ENCODE measurements at regions not wholly inside any gene's neighbourhood (a gene's known extent, or its start where the extent isn't known, plus 50 kb on each side); places are given as distances from the start of the nearest gene placed in this dataset.
A peak's percentile ranks its signal among the peaks of the same experiment; 100 is the strongest.

DNA sequence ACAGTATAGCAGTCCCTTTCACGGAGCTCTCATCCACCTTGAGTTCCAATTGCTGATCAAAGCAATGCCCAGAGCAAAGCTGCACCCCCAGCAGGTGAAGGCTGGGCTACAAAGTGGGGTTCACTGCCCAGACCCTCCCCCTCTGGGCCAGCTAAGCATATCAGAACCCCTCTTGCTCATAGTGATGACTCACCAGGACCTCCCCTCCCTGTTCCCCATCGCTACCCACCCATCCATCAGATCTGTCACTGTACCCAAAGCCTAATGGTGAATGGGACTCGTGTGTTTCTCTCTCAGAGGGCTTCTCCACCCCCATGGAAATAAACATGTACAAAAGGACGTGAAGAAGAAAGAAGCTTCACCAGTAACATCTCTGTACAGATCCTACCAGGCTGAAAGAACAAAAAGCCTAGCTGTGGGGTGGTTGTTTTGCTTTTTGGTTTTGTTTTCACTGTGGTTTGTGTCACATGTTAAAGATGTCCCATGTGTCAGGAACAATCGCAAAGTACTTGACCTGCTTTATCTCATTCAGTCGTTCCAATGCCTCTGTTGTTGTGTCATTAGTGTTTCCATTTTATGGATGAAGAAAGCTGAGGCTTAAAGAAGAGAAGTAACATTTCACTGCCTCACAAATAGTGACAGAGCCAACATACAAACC lies 518.5 kb downstream of the CD83 start:
- intact Hi-C loops (cut with micrococcal nuclease; ENCODE audit: unreplicated experiment) (no loop called here), in situ Hi-C loops (cut with MboI) (no loop called here)
- Histone ChIP-seq H3K79me2 (ENCODE audit: control insufficient read depth, insufficient read depth, low read length) (no peaks in the 10 kb centered on the region), H3K9me3 (replicated peaks; ENCODE audit: control insufficient read depth, insufficient read depth, low read length) (no peaks in the 10 kb centered on the region; the same call in 2 of the 3 replicates), H3K27me3 (replicated peaks in 1 of 2; ENCODE audit: control insufficient read depth in 2 of 2, insufficient read depth in 2 of 2, low read length in 1 of 2) (no peaks in the 10 kb centered on the region), H4K20me1 (ENCODE audit: control insufficient read depth, insufficient read depth) (no peaks in the 10 kb centered on the region), H3K4me2 (ENCODE audit: control insufficient read depth, insufficient read depth) (peak overlapping the region; percentile 75), H3K36me3 (ENCODE audit: control insufficient read depth in 2 of 2, insufficient read depth in 2 of 2, low read length in 1 of 2) (no peaks in the 10 kb centered on the region), H3K4me1 (ENCODE audit: control insufficient read depth, insufficient read depth, low read length) (peaks cover 41% of the 10 kb centered on the region), H3K4me3 (peak overlapping the region; percentile 37; the same call in 1 of the 2 replicates), H3K9ac (ENCODE audit: control insufficient read depth, insufficient read depth, low read length) (no peak overlapping the region), H3K27ac (ENCODE audit: control insufficient read depth, insufficient read depth) (peak overlapping the region; percentile 31; the same call in 1 of the 2 replicates), H2AFZ (ENCODE audit: control insufficient read depth, low read depth, low read length) (peak overlapping the region; percentile 76)
- ChIA-PET RAD21 (ENCODE audit: unreplicated experiment) (interaction anchor here (0.9 to 1.7 kb wide), 8 partner anchors 8 to 239 kb away, joined by 3 to 10 read pairs (median 4); no protein-coding TSS in a partner anchor), POLR2A (interaction anchor here (0.8 to 2.2 kb wide), 2 partner anchors 24 to 25 kb away, joined by 3 to 7 read pairs; no protein-coding TSS in a partner anchor), SMC1A (ENCODE audit: uncharacterized antibody, unreplicated experiment) (interaction anchor here (0.6 to 2.6 kb wide), 13 partner anchors 12 to 545 kb away, joined by 3 to 23 read pairs (median 5); no protein-coding TSS in a partner anchor), CTCF (interaction anchor here (0.6 to 1.5 kb wide), 7 partner anchors 9 to 754 kb away, joined by 3 to 5 read pairs (median 3); no protein-coding TSS in a partner anchor)
- no TSS peak for BruUV-seq (replicated peaks)
- whole genome bisulfite sequencing (ENCODE audit: insufficient coverage, insufficient replicate concordance, low lambda C conversion rate, missing lambda C conversion rate): 16% methylated on average over 6 of the region's 6 CpGs
- DNase-seq (ENCODE audit: low read depth, low spot score): peak; percentile 30
- ATAC-seq: peak; percentile 76
- peak; percentile 92 for FAIRE-seq
- TF ChIP-seq, protein P1, sequence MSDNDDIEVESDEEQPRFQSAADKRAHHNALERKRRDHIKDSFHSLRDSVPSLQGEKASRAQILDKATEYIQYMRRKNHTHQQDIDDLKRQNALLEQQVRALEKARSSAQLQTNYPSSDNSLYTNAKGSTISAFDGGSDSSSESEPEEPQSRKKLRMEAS (IDR thresholded peaks at IDR 0.05; ENCODE audit: low read depth, low read length): peak; percentile 61; the same call in 1 of the 2 replicates
- peak; percentile 95 for TF ChIP-seq ZNF24 (IDR thresholded peaks at IDR 0.05)
- 0 out of 2 replicates have a peak, but pooled peaks have one; percentile 11 for TF ChIP-seq NFIC (IDR thresholded peaks at IDR 0.05; ENCODE audit: low read depth, low read length)
- peak; percentile 81 for TF ChIP-seq RUNX3 (IDR thresholded peaks at IDR 0.05; ENCODE audit: low read length)
- TF ChIP-seq, protein P2, sequence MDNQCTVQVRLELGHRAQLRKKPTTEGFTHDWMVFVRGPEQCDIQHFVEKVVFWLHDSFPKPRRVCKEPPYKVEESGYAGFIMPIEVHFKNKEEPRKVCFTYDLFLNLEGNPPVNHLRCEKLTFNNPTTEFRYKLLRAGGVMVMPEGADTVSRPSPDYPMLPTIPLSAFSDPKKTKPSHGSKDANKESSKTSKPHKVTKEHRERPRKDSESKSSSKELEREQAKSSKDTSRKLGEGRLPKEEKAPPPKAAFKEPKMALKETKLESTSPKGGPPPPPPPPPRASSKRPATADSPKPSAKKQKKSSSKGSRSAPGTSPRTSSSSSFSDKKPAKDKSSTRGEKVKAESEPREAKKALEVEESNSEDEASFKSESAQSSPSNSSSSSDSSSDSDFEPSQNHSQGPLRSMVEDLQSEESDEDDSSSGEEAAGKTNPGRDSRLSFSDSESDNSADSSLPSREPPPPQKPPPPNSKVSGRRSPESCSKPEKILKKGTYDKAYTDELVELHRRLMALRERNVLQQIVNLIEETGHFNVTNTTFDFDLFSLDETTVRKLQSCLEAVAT (IDR thresholded peaks at IDR 0.05): no peak
- TF ChIP-seq IKZF2 (IDR thresholded peaks at IDR 0.05): peak; percentile 33 to 46; a peak in 2 of 4 replicates
- TF ChIP-seq, protein P3, sequence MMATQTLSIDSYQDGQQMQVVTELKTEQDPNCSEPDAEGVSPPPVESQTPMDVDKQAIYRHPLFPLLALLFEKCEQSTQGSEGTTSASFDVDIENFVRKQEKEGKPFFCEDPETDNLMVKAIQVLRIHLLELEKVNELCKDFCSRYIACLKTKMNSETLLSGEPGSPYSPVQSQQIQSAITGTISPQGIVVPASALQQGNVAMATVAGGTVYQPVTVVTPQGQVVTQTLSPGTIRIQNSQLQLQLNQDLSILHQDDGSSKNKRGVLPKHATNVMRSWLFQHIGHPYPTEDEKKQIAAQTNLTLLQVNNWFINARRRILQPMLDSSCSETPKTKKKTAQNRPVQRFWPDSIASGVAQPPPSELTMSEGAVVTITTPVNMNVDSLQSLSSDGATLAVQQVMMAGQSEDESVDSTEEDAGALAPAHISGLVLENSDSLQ (IDR thresholded peaks at IDR 0.05): 0 out of 2 replicates have a peak, but pooled peaks have one; percentile 40
- no peak for TF ChIP-seq MEF2A (IDR thresholded peaks at IDR 0.05; ENCODE audit: insufficient read depth, low read depth, low read length)
- TF ChIP-seq MTA2 (IDR thresholded peaks at IDR 0.05; ENCODE audit: low read depth): peak; percentile 23; the same call in 1 of the 2 replicates
- TF ChIP-seq, protein P4, sequence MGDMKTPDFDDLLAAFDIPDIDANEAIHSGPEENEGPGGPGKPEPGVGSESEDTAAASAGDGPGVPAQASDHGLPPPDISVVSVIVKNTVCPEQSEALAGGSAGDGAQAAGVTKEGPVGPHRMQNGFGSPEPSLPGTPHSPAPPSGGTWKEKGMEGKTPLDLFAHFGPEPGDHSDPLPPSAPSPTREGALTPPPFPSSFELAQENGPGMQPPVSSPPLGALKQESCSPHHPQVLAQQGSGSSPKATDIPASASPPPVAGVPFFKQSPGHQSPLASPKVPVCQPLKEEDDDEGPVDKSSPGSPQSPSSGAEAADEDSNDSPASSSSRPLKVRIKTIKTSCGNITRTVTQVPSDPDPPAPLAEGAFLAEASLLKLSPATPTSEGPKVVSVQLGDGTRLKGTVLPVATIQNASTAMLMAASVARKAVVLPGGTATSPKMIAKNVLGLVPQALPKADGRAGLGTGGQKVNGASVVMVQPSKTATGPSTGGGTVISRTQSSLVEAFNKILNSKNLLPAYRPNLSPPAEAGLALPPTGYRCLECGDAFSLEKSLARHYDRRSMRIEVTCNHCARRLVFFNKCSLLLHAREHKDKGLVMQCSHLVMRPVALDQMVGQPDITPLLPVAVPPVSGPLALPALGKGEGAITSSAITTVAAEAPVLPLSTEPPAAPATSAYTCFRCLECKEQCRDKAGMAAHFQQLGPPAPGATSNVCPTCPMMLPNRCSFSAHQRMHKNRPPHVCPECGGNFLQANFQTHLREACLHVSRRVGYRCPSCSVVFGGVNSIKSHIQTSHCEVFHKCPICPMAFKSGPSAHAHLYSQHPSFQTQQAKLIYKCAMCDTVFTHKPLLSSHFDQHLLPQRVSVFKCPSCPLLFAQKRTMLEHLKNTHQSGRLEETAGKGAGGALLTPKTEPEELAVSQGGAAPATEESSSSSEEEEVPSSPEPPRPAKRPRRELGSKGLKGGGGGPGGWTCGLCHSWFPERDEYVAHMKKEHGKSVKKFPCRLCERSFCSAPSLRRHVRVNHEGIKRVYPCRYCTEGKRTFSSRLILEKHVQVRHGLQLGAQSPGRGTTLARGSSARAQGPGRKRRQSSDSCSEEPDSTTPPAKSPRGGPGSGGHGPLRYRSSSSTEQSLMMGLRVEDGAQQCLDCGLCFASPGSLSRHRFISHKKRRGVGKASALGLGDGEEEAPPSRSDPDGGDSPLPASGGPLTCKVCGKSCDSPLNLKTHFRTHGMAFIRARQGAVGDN (IDR thresholded peaks at IDR 0.05): peak; percentile 84
- TF ChIP-seq GABPA (IDR thresholded peaks at IDR 0.05; ENCODE audit: low read depth): no peak
- no peak for TF ChIP-seq ZNF207 (IDR thresholded peaks at IDR 0.05; ENCODE audit: borderline replicate concordance)
- peak; percentile 20; the same call in 1 of the 2 replicates for TF ChIP-seq ATF7 (IDR thresholded peaks at IDR 0.05; ENCODE audit: low read depth)
- TF ChIP-seq, protein P5, sequence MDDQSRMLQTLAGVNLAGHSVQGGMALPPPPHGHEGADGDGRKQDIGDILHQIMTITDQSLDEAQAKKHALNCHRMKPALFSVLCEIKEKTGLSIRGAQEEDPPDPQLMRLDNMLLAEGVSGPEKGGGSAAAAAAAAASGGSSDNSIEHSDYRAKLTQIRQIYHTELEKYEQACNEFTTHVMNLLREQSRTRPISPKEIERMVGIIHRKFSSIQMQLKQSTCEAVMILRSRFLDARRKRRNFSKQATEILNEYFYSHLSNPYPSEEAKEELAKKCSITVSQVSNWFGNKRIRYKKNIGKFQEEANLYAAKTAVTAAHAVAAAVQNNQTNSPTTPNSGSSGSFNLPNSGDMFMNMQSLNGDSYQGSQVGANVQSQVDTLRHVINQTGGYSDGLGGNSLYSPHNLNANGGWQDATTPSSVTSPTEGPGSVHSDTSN (IDR thresholded peaks at IDR 0.05; ENCODE audit: insufficient replicate concordance, low read depth, low read length): peak; percentile 38
- TF ChIP-seq MTA3 (IDR thresholded peaks at IDR 0.05; ENCODE audit: borderline replicate concordance, low read length): no peak

Measured in GM12878 (cell line).